ENCODE measurements at regions not wholly inside any gene's neighbourhood (a gene's known extent, or its start where the extent isn't known, plus 50 kb on each side); places are given as distances from the start of the nearest gene placed in this dataset.
"Not testable (repeated sequence)": the region's sequence is repeated elsewhere in the genome, so short reads cannot be mapped to it uniquely, and the experiment has no call there.

DNA sequence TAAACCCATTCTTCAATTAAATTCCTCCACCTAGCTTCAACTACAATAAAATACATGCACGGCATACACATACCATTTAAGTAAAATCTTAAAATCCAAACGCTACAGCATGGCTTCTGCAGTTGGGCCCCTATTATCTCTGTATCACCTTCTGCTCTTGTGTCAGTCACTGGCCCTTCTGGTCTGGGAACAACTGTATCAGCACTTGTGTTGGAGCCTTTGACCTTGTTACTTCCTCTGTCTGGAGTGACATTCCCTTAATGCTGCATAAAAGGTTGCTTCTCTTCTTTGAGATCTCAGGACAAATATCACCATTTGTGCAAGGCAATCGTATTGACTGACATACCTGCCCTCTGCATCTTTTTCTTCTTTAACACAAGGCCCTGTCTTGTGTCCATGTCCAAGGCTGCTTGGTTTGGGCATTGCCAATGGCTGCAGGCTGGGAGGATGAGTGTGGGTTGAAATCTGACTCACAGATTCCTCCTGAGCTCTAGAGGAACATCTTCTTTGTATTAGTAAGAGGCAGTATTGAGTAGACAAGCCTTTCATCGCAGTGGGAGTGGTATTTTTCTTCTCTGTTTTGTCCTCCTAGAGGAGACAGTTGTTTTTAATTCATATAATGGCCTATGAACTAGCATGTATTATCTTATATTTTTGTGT is 267.8 kb upstream of the TRIB2 start:
- no peak for DNase-seq (ENCODE audit: low read depth in 2 of 2)

GRCh38 chr2:12451726-12452125 is 265.0 kb upstream of the TRIB2 start:
- no peak for DNase-seq (ENCODE audit: low read depth in 2 of 2)

DNA sequence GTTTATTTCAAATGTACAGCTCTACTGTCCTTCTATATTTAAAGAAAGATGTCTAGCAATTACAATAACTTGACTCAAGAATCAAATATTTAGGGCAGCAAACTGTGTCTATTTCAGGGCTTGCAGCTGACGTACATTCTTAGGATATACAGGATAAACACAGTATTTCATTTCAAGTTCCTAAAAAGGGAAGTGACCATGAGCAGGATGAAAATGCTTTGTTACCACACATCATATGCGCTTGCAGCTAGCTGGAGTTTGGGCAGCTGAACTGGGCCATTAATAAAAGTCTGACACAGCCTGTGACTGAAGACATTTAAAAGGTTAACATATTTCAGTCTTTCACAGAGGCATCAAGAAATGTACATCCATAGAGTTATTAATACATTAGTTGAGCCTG is 264.6 kb upstream of the TRIB2 start:
- DNase-seq (ENCODE audit: low read depth in 2 of 2) = no peak

GRCh38 chr2:12453731-12454130 is 263.0 kb upstream of the TRIB2 start:
- DNase-seq (ENCODE audit: low read depth in 2 of 2) = no peak

DNA sequence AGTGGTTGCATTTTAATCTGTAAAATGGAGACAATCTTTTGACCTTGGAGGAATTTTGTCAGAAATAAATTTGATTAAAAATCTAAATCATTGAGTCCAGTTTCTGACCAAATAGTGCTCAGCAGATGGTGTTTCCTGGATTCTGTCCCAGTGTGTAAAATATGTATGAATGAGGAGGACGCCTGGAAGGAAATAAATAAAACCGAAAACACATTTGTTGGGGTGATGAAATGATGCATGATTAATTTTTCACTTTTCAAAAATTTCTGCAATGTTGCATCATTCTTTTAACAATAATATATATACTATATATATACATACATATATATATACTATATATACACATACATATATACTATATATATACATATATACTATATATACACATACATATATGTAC is 261.1 kb upstream of the TRIB2 start:
- DNase-seq (ENCODE audit: low read depth in 2 of 2) = no peak

DNA sequence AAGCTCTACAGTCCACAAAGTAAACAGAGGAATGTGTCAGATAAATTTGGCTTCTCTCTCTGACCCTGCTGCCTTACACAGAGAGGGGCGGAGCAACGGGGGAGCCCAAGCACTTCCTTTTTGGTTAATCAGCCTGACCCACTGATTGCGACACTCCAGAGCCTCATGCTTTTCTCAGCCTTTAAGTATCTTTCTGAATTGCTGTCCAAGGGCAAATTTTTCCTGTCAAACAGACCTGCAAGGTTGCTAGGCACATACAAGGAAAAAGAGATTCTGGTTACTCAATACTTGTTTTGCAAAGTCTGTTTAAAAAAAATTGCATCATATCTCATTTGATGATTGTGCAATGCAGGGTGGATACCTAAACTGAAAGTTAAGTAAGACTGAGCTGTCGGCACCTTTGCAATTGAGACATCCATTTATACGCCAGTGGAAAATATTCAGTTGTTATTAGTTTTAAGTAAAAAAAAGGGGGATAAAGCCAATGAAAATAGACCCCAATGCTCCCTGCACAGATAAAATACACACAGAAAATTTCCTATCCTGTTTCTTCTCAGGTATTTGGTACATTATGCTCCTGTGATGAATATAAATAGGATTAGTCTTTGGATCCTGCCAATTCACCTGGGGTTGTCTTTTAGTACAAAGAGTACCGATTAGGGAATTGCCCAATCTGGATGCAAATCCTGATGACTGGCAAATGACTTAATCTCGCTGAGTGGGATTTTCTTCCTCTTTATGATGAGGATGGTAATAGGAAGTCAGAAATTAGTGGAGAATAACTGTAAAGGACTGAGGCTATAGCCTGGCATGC is 260.2 kb upstream of the TRIB2 start:
- DNase-seq (ENCODE audit: low read depth in 2 of 2) = peak; percentile 5 to 35

DNA sequence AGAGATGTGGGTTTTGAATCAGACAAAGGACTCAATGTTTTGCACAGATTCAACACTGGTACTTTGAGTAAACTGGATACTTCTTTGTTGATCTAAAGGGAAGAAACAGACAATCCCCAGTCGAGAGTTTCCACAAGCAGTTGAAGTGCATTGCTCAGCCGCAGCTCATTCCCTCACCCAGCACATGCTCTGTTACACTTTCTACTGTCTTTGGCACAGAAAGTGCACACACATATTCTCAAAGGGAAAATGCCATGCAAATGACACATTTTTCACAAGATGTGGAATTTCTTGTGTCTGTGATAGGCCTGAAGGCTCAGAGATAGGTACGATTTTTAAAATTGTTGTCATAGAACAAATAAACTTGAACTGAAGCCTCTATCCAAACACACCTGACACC is 258.9 kb upstream of the TRIB2 start:
- no peak for DNase-seq (ENCODE audit: low read depth in 2 of 2)

DNA sequence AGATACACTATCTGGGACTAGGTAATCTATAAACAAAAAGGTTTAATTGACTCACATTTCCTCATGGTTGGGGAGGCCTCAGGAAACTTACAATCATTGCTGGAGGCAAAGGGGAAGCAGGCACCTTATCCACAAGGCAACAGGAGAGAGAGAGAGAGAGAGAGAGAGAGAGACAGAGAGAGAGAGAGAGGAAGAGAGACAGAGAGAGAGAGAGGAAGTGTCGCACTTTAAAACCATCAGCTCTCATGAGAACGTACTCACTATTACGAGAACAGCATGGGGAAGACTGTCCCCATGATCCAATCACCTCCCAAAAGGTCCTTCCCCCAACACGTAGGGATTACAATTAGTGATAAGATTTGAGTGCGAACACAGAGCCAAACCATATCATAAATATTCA is 253.5 kb upstream of the TRIB2 start:
- DNase-seq (ENCODE audit: low read depth in 2 of 2) = no peak

GRCh38 chr2:12465631-12466135 is 251.1 kb upstream of the TRIB2 start:
- no peak for DNase-seq (ENCODE audit: low read depth in 2 of 2)

DNA sequence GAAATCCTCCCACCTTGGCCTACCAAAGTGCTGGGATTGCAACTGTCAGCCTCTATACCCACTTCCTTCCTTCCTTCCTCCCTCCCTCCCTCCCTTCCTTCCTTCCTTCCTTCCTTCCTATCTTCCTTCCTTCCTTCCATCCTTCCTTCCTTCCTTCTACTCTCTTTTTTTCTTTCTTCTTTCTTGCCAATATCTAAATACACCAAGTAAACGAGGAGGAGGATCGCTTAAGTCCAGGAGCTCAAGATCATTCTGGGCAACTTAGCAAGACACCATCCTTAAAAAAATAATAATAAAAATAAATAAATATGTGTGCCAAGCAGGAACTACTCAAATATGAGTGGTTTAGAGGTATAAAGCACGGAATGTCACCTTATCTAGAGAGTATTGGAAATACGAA is 249.4 kb upstream of the TRIB2 start:
- DNase-seq (ENCODE audit: low read depth in 2 of 2) = no peak

- no peak for DNase-seq (ENCODE audit: low read depth in 2 of 2)
These were observed 247.6 kb upstream of the TRIB2 start for GRCh38 chr2:12469141-12469561.

GRCh38 chr2:12472265-12472664 is 244.5 kb upstream of the TRIB2 start:
- DNase-seq (ENCODE audit: low read depth in 2 of 2) = not testable (repeated sequence)

GRCh38 chr2:12478151-12479064 is 238.3 kb upstream of the TRIB2 start:
- no peak for DNase-seq (ENCODE audit: low read depth in 2 of 2)

- no peak for DNase-seq (ENCODE audit: low read depth in 2 of 2)
These were observed 237.6 kb upstream of the TRIB2 start for GRCh38 chr2:12479065-12479601.

DNA sequence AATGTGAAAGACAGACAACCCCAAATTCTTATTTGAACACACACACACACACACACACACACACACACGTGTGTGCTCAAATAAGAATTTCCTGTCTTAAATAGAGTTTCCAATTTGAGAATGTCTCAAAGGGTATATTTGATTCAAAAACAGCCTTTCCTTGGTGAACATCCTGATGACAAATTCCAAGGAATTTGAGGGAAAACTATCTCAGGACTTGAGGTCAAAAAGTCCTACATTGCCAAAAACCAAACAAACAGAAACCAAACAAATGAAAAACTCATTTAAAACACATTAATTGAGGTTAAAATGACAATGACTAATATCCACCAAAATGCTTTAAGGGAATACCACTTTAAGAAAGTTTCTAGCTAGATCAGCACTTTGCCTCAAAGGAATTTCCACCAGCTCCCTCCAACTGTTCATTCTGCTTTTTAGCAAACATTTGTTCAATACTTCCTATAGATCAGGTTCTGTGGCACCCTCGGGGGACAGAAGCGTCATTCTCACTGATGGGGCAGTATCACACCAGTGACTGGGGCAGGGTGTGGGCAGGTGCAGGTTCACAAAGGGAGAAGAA is 232.1 kb upstream of the TRIB2 start:
- no peak for DNase-seq (ENCODE audit: low read depth in 2 of 2)

DNA sequence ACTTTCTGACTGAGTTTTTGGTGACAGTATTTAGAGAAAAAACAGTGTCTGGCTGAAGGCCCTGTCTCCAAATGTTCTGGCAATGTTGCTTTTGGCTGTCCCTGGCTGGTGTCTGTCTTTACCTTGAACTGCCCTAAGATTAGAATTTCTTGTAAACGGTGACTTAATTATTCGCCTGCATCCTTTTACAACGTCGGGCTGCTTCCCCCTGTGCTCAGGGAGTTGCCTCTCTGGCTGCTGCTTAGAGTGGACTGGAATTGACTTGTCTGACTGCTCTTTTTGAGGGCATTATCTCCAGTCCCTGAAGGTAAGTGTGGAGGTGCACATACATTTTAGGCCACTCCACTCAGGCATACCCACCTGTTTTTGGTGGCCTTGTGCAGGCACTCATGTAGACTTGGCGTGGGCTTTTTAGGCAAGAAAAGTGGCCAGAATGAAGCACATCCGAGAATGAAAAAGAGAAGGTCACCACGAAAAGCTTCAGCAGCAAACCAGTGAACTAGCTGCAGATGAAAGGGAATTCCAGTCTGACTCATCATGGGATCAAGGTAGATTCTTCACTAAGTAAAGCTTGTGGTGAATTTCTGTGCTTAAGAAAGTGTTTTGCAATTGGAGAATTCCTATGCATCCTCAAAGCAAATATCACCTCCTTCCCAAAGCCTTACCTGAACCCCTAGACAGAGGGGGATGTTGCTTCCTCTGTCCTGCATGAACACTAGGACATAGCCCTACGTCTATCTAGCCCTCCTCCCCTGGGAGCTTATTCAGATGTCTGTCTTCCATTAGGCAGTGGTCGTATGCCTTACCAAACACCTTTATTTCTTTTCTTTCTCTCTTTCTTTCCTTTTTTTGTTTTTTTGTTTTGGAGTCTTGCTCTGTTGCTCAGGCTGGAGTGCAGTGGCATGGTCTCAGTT is 230.3 kb upstream of the TRIB2 start:
- no peak for DNase-seq (ENCODE audit: low read depth in 2 of 2)

DNA sequence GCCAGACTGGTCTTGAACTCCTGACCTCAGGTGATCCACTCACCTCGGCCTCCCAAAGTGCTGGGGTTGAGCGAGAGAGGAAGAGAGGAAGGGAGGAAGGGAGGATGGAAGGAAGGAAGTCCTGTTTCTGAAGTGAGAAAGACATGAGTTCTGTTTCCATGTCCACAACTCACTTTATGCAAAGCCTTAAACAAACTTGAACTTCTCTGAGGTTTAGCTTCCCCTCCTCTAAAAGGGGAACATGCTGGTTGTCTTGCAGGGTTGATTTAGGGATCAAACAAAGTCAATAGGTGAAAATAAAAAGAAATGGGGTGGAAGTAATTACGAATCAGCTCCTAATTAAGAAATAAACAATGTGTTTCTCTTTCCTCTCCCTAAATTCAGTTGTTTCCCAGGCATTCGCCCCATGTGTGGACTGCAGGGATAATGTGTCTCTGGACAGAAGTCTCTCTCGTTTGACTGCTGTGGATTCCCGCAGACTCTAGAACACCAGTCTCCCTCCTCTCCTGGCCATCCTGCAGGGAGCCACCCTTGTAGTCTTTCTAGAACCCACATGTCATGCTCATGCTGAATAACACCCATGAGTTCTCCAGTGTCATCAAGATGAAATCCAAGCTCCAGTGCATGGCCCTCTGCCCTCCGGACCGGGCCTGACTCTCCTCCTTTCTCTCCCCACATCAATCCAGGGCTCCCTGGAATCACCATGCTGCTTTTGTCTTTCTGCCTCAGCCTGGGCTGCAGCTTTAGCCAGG is 229.3 kb upstream of the TRIB2 start:
- no peak for DNase-seq (ENCODE audit: low read depth in 2 of 2)

DNA sequence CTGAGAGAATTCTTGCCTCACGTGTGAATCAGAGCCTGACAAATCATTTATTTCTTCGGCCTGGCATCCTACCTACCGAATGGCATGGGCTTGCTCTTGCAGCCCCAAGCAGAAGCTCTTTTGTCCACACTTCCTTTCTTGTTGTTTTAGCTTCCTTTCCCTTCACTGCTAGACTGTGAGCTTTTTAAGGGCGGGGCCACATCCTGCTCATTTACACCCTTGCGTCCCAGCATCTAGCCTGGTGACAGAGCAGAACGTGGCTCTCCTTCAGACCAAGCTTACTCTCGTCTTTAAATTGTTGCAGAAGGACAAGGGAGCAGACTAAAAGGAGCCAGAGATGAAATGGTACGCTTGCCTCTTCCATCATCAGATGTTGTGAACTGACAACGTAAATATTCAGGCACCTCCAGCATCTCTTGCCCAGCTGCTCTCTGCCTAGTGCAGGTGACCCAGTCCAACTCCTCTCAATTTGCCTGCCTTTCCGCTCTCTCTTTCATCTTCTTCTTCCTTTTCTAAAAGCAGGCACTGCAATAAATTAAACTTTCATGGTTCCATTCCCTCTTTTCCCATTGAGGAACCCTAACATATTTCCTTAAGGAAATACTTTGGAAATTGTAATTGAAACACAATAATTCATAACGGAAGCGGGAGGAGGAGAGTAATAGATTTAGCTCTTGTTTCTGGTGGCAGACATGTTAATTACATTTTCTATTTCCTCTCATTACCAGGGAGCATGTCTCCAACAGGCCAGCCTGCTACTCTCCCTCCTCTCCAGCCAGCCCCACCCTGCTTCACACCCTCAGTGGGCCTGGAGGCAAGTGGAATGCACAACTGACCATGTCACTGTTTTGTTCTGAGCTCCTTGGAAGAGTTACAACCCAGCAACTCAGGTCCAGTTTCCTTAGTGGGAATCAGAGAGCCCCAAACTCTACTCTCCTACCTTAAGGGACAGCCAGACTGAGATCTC is 228.1 kb upstream of the TRIB2 start:
- DNase-seq (ENCODE audit: low read depth in 2 of 2) = no peak

DNA sequence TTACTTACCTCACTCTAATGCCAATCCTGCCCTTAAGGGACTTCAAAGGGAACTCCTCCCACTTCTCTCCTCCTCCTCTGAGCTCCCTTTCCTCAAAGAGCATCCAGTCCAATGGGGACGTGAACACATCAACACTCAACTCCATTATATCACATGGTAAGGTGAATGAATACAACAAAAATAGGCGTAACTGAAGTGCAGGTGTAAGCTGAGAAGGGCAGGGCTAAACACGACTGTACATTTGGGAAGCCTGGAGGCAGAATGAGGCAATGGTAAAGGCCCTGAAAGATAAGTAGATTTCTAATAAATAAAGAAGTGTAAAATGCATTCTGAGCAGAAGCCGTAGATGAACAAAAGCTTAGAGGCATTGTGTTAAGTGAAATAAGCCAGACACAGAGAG is 226.1 kb upstream of the TRIB2 start:
- no peak for DNase-seq (ENCODE audit: low read depth in 2 of 2)
